ENCODE measurements at regions not wholly inside any gene's neighbourhood (a gene's known extent, or its start where the extent isn't known, plus 50 kb on each side); places are given as distances from the start of the nearest gene placed in this dataset.

- DNase-seq (ENCODE audit: low read depth in 2 of 2) = no peak
Measured at GRCh38 chr6:164230804-164231203, 816.3 kb downstream of the QKI start.

- DNase-seq (ENCODE audit: low read depth in 2 of 2) = no peak
Measured at GRCh38 chr6:164230259-164230658, 815.7 kb downstream of the QKI start.

GRCh38 chr6:164229716-164230115 is 815.2 kb downstream of the QKI start:
- DNase-seq (ENCODE audit: low read depth in 2 of 2) = no peak

- no peak for DNase-seq (ENCODE audit: low read depth in 2 of 2)
Measured at GRCh38 chr6:164227952-164228522, 813.5 kb downstream of the QKI start.

GRCh38 chr6:164216839-164217238 is 802.3 kb downstream of the QKI start:
- DNase-seq (ENCODE audit: low read depth in 2 of 2) = no peak

- no peak for DNase-seq (ENCODE audit: low read depth in 2 of 2)
Measured at GRCh38 chr6:164216368-164216767, 801.9 kb downstream of the QKI start.

- no peak for DNase-seq (ENCODE audit: low read depth in 2 of 2)
Measured at GRCh38 chr6:164214066-164214465, 799.5 kb downstream of the QKI start.

- no peak for DNase-seq (ENCODE audit: low read depth in 2 of 2)
Measured at GRCh38 chr6:164211254-164211653, 796.7 kb downstream of the QKI start.

GRCh38 chr6:164210783-164211182 is 796.3 kb downstream of the QKI start:
- no peak for DNase-seq (ENCODE audit: low read depth in 2 of 2)

- DNase-seq (ENCODE audit: low read depth in 2 of 2) = no peak
Measured at GRCh38 chr6:164210323-164210722, 795.8 kb downstream of the QKI start.

GRCh38 chr6:164208371-164208770 is 793.9 kb downstream of the QKI start:
- DNase-seq (ENCODE audit: low read depth in 2 of 2) = no peak

- no peak for DNase-seq (ENCODE audit: low read depth in 2 of 2)
Measured at GRCh38 chr6:164206807-164207423, 792.4 kb downstream of the QKI start.

GRCh38 chr6:164200071-164200470 is 785.6 kb downstream of the QKI start:
- DNase-seq (ENCODE audit: low read depth in 2 of 2) = no peak

- no peak for DNase-seq (ENCODE audit: low read depth in 2 of 2)
Measured at GRCh38 chr6:164195942-164196281, 781.4 kb downstream of the QKI start.

- no peak for DNase-seq (ENCODE audit: low read depth in 2 of 2)
Measured at GRCh38 chr6:164195278-164195941, 780.9 kb downstream of the QKI start.

- DNase-seq (ENCODE audit: low read depth in 2 of 2) = no peak
Measured at GRCh38 chr6:164188861-164189260, 774.3 kb downstream of the QKI start.

GRCh38 chr6:164185471-164185871 is 771.0 kb downstream of the QKI start:
- no peak for DNase-seq (ENCODE audit: low read depth in 2 of 2)

- no peak for DNase-seq (ENCODE audit: low read depth in 2 of 2)
Measured at GRCh38 chr6:164184410-164184809, 769.9 kb downstream of the QKI start.

- DNase-seq (ENCODE audit: low read depth in 2 of 2) = no peak
Measured at GRCh38 chr6:164183556-164184123, 769.1 kb downstream of the QKI start.

GRCh38 chr6:164178679-164179332 is 764.3 kb downstream of the QKI start:
- DNase-seq (ENCODE audit: low read depth in 2 of 2) = no peak

- no peak for DNase-seq (ENCODE audit: low read depth in 2 of 2)
Measured at GRCh38 chr6:164169355-164169754, 754.8 kb downstream of the QKI start.

GRCh38 chr6:164168595-164168994 is 754.1 kb downstream of the QKI start:
- no peak for DNase-seq (ENCODE audit: low read depth in 2 of 2)
